Heart right ventricle (tissue), 16 donors: ENCODE measurements at regions not wholly inside any gene's neighbourhood (a gene's known extent, or its start where the extent isn't known, plus 50 kb on each side); places are given as distances from the start of the nearest gene placed in this dataset.

Experiments used
- ATAC-seq, 8 donors: fragments of 200-7000 bp; cut with Tn5 transposase; one replicate each; pipeline ENCODE4 v1.9.1; 2020; ENCODE audit warnings: mild to moderate bottlenecking in 8 of 8, moderate library complexity in 8 of 8, moderate number of reproducible peaks in 1 of 8
- DNase-seq, 2 donors: peaks; one replicate each; pipeline ENCODE4 v3.0.0-alpha.2; 2020
- H3K27ac ChIP-seq, 10 donors: fragments of 200-600 bp; sonication (generic) in 2 of 10; one replicate each; pipeline versions ENCODE4 v1.5.0 to v1.8.0; 2020 to 2022; ENCODE audit warnings: mild to moderate bottlenecking in 3 of 10
- H3K27me3 ChIP-seq, 7 donors: fragments of 200-600 bp; one replicate each; pipeline ENCODE4 v1.8.0; 2021 to 2022; ENCODE audit warnings: mild to moderate bottlenecking in 2 of 7
- H3K36me3 ChIP-seq, 9 donors: fragments of 200-600 bp; sonication (generic) in 1 of 9; one replicate each; pipeline versions ENCODE4 v1.5.0 to v1.8.0; 2020 to 2022; ENCODE audit warnings: mild to moderate bottlenecking in 2 of 9
- H3K4me1 ChIP-seq, 9 donors: fragments of 200-600 bp; sonication (generic) in 1 of 9; one replicate each; pipeline versions ENCODE4 v1.5.0 to v1.8.0; 2020 to 2022; ENCODE audit warnings: mild to moderate bottlenecking in 4 of 9
- H3K4me3 ChIP-seq, 10 donors: fragments of 200-600 bp; sonication (generic) in 2 of 10; one replicate each; pipeline versions ENCODE4 v1.5.0 to v1.8.0; 2020 to 2022; ENCODE audit warnings: mild to moderate bottlenecking in 7 of 10, moderate library complexity in 2 of 10
- H3K9me3 ChIP-seq, 11 donors: fragments of 200-600 bp in 10 of 11; sonication (generic) in 2 of 11; one replicate each; pipeline versions ENCODE4 v1.5.0 to v1.8.0; 2013 to 2022; ENCODE audit warnings: mild to moderate bottlenecking in 2 of 11, control low read depth in 1 of 11, moderate library complexity in 1 of 11
- CTCF ChIP-seq, 9 donors: fragments of 200-600 bp; sonication (generic) in 2 of 9; IDR thresholded peaks; one replicate each; pipeline versions ENCODE4 v1.5.0 to v1.8.0; 2021 to 2022; ENCODE audit warnings: antibody characterized with exemption in 9 of 9, mild to moderate bottlenecking in 5 of 9, moderate library complexity in 1 of 9
- WGBS, 2 donors: extraction: QIAGEN DNeasy Blood & Tissue Kit; methylation state at CpG; one replicate each; pipeline ENCODE4 v1.1.7; 2013; ENCODE audit warnings: inconsistent platforms in 1 of 2; 5-methylcytosine and 5-hydroxymethylcytosine counted together
- intact Hi-C, 10 donors: fragments of 100-400 bp; cut with DNase I; formaldehyde crosslinking; loops; one replicate each; pipeline versions ENCODE4 v1.11.1 to v1.14.2; 2022
- donor health status: Arrhythmogenic right ventricular cardiomyopathy.
- donor health status: ischemic (EF 13 %, LVEDD 7.1; RV severe dilation, severe dysfunction).
- donor health status: healthy with polysubstance abuse.
- donor health status: DM: no; HTN: yes; CAD: no.
- donor health status: DM: no; HTN: no; CAD: no.
- donor health status: ischemic (EF 25% LVEDD 6.9; RV normal size, moderate dysfunction).
- donor health status: ischemic (EF 25% LVEDD 5.7; RV mildly dilated, moderate dysfunction).
- donor health status: healthy.
- donor health status: DM: yes; HTN: yes; CAD: no.
- donor health status: Ischemic cardiomyopathy.
- donor health status: ischemic (EF 35%, LVEDD 5.7; RV mildly dilated, moderate dysfunction).
- donor health status: nonischemic (EF 11% LVEDD 7.7; RV severe dilation, severe dysfunction).
- donor health status: DM: yes; HTN: yes; CAD: no.
- donor health status: PGD.
- donor health status: ischemic (EF 29% LVEDD 5.4; RV normal size, mild dysfunction).
- donor health status: nonischemic (EF 23%, LVEDD 6.1; RV moderate dilation, normal function).

- H3K4me1 ChIP-seq, result no peaks in the 10 kb centered on the region
- no peaks in the 10 kb centered on the region for H3K36me3 ChIP-seq
- no peaks in the 10 kb centered on the region for H3K27me3 ChIP-seq
- H3K4me3 ChIP-seq, result no peak overlapping the region
- no peaks in the 10 kb centered on the region for H3K9me3 ChIP-seq
- no peak overlapping the region for H3K27ac ChIP-seq
- 80 to 86% methylated on average over 6 of the region's 6 CpGs for WGBS, 2 donors
- intact Hi-C loops, result no loop called here
- ATAC-seq (no peak), DNase-seq (no peak)
- no peak for TF ChIP-seq CTCF (IDR thresholded peaks at IDR 0.05)
These were observed 394.2 kb downstream of the AGTPBP1 start for GRCh38 chr9:85347541-85347940.

GRCh38 chr9:85344901-85345300, 396.9 kb downstream of the AGTPBP1 start:
- no peak for ATAC-seq

GRCh38 chr9:85339338-85339737, 402.4 kb downstream of the AGTPBP1 start:
- 44 to 47% methylated on average over 2 of the region's 2 CpGs for WGBS, 2 donors

More at GRCh38 chr9:85344901-85345300, 396.9 kb downstream of the AGTPBP1 start:
- Histone ChIP-seq H3K4me1 (no peaks in the 10 kb centered on the region), H3K36me3 (no peaks in the 10 kb centered on the region), H3K27ac (no peak overlapping the region), H3K27me3 (peaks cover 0 to 6% (median 0%) of the 10 kb centered on the region in 7 donors), H3K9me3 (no peaks in the 10 kb centered on the region), H3K4me3 (no peak overlapping the region)
- intact Hi-C loops, result no loop called here
- no peak for DNase-seq
- TF ChIP-seq CTCF (IDR thresholded peaks at IDR 0.05), result no peak
- 67 to 78% methylated on average over 4 of the region's 4 CpGs for WGBS, 2 donors

GRCh38 chr9:85334228-85334627, 407.5 kb downstream of the AGTPBP1 start:
- 67 to 83% methylated on average over 2 of the region's 2 CpGs for WGBS, 2 donors

More at GRCh38 chr9:85339338-85339737, 402.4 kb downstream of the AGTPBP1 start:
- Histone ChIP-seq H3K4me1 (no peaks in the 10 kb centered on the region), H3K27ac (no peak overlapping the region), H3K36me3 (no peaks in the 10 kb centered on the region), H3K27me3 (peaks cover 0 to 6% (median 0%) of the 10 kb centered on the region in 7 donors), H3K9me3 (no peaks in the 10 kb centered on the region), H3K4me3 (no peak overlapping the region)
- DNase-seq, result no peak
- intact Hi-C loops, result no loop called here
- no peak for ATAC-seq
- no peak for TF ChIP-seq CTCF (IDR thresholded peaks at IDR 0.05)

More at GRCh38 chr9:85334228-85334627, 407.5 kb downstream of the AGTPBP1 start:
- no peak overlapping the region for H3K4me3 ChIP-seq
- H3K4me1 ChIP-seq, result no peaks in the 10 kb centered on the region
- no peak overlapping the region for H3K27ac ChIP-seq
- H3K27me3 ChIP-seq, result peaks cover 0 to 8% (median 0%) of the 10 kb centered on the region in 7 donors
- ATAC-seq (no peak), DNase-seq (no peak)
- TF ChIP-seq CTCF (IDR thresholded peaks at IDR 0.05), result no peak
- intact Hi-C loops, result no loop called here
- no peaks in the 10 kb centered on the region for H3K36me3 ChIP-seq
- no peaks in the 10 kb centered on the region for H3K9me3 ChIP-seq
